NB4 (cell line): ENCODE measurements at regions not wholly inside any gene's neighbourhood (a gene's known extent, or its start where the extent isn't known, plus 50 kb on each side); places are given as distances from the start of the nearest gene placed in this dataset.
"Not testable (repeated sequence)": the region's sequence is repeated elsewhere in the genome, so short reads cannot be mapped to it uniquely, and the experiment has no call there.

ENCODE experiments used
- DNase-seq: peaks from one replicate; pipeline ENCODE4 v3.0.0; 2010; ENCODE audit warnings: low read depth
- H3K4me3 ChIP-seq: one replicate; pipeline ENCODE4 v1.5.1; 2011; ENCODE audit warnings: mild to moderate bottlenecking, low read depth, low read length, moderate library complexity
- MAX ChIP-seq: IDR thresholded peaks from 2 replicates; pipeline ENCODE4 v1.6.1; 2011; ENCODE audit warnings: low read depth, low read length
- MYC ChIP-seq: IDR thresholded peaks from 2 replicates; pipeline ENCODE4 v1.6.1; 2011; ENCODE audit warnings: low read depth, low read length
- POLR2A ChIP-seq: IDR thresholded peaks from 2 replicates; pipeline ENCODE4 v1.6.1; 2011; ENCODE audit warnings: mild to moderate bottlenecking; ENCODE audit not compliant: insufficient read length; ENCODE audit errors: extremely low read depth
- TF ChIP-seq, protein P1 (sequence below): IDR thresholded peaks from one replicate; pipeline ENCODE4 v1.5.1; 2012; ENCODE audit warnings: low read depth, low read length

- TF ChIP-seq, protein P1, sequence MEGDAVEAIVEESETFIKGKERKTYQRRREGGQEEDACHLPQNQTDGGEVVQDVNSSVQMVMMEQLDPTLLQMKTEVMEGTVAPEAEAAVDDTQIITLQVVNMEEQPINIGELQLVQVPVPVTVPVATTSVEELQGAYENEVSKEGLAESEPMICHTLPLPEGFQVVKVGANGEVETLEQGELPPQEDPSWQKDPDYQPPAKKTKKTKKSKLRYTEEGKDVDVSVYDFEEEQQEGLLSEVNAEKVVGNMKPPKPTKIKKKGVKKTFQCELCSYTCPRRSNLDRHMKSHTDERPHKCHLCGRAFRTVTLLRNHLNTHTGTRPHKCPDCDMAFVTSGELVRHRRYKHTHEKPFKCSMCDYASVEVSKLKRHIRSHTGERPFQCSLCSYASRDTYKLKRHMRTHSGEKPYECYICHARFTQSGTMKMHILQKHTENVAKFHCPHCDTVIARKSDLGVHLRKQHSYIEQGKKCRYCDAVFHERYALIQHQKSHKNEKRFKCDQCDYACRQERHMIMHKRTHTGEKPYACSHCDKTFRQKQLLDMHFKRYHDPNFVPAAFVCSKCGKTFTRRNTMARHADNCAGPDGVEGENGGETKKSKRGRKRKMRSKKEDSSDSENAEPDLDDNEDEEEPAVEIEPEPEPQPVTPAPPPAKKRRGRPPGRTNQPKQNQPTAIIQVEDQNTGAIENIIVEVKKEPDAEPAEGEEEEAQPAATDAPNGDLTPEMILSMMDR = no peak
- TF ChIP-seq MAX = no peak
- TF ChIP-seq POLR2A = no peak
- no peak for TF ChIP-seq MYC
- no peak overlapping the region for H3K4me3 ChIP-seq
- DNase-seq = no peak
These were observed 254.4 kb upstream of the PTPRD start for GRCh38 chr9:10867194-10867593.

GRCh38 chr9:10869687-10870086, 256.9 kb upstream of the PTPRD start:
- DNase-seq = no peak
- no peak overlapping the region for H3K4me3 ChIP-seq
- TF ChIP-seq MAX (no peak), POLR2A (no peak), MYC (no peak)
- TF ChIP-seq, protein P1 = no peak

- H3K4me3 ChIP-seq = no peak overlapping the region
- no peak for DNase-seq
- no peak for TF ChIP-seq POLR2A
- no peak for TF ChIP-seq MAX
- TF ChIP-seq MYC = no peak
- TF ChIP-seq, protein P1 = no peak
These were observed 261.2 kb upstream of the PTPRD start for GRCh38 chr9:10873999-10874398.

DNA sequence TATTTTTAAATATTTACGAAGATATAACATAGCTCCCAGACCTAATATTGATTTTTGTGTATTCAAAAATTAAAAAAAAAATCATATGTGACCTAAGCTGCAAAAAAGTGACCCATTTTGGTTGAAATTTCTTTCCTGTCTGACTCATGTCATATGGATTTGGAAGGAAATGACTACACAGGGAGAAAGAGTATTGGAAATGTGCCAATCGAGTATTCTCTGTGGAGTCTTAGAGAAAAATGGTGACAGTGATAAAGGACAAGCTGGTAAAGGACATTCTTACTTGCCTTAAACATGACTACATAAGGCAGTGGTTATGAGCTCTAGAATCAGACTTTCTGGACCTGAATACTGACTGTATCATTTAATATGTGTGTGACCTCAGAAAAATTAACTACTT, 262.9 kb upstream of the PTPRD start:
- no peak for TF ChIP-seq MAX
- no peak for TF ChIP-seq MYC
- no peak for TF ChIP-seq POLR2A
- TF ChIP-seq, protein P1 = no peak
- no peak for DNase-seq
- no peak overlapping the region for H3K4me3 ChIP-seq

DNA sequence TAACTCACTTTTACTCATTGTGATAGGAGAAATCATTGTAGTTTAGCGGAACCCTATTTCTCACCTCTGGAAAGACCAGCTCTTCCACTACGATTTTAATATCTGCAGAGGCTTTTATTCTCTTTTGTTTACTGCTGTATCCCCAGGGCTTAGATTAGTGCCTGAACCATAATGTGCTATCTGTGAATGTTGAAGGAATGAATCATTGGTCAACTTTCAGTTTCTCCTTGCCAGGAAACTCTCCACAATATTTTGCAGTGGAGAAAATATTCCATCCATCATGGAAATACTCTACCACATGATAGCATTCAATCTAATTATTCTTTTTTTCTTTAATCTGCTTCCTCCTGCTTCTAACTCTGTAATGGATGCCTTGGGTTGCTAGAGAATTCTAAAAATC, 263.5 kb upstream of the PTPRD start:
- TF ChIP-seq MAX (no peak), MYC (no peak), POLR2A (no peak)
- TF ChIP-seq, protein P1 = no peak
- DNase-seq = no peak
- no peak overlapping the region for H3K4me3 ChIP-seq

DNA sequence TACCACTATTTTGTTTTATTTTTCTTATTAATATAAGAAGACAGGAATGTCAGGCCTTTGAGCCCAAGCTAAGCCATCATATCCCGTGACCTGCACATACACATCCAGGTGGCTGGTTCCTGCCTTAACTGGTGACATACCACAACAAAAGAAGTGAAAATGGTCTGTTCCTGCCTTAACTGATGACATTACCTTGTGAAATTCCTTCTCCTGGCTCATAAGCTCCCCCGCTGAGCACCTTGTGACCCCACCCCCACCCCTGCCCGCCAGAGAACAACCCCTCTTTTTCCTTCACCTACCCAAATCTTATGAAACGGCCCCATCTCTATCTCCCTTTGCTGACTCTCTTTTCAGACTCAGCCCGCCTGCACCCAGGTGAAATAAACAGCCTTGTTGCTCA, 277.5 kb upstream of the PTPRD start:
- H3K4me3 ChIP-seq, DNase-seq: not testable (repeated sequence)
